Dermis microvascular lymphatic vessel endothelial cell (primary cell): ENCODE measurements at regions not wholly inside any gene's neighbourhood (a gene's known extent, or its start where the extent isn't known, plus 50 kb on each side); places are given as distances from the start of the nearest gene placed in this dataset.

Experiments
- DNase-seq, 2 donors: peaks; one replicate each; pipeline versions ENCODE4 v3.0.0 to v3.0.0-alpha.2; 2010; ENCODE audit warnings: low read depth in 2 of 2

DNA sequence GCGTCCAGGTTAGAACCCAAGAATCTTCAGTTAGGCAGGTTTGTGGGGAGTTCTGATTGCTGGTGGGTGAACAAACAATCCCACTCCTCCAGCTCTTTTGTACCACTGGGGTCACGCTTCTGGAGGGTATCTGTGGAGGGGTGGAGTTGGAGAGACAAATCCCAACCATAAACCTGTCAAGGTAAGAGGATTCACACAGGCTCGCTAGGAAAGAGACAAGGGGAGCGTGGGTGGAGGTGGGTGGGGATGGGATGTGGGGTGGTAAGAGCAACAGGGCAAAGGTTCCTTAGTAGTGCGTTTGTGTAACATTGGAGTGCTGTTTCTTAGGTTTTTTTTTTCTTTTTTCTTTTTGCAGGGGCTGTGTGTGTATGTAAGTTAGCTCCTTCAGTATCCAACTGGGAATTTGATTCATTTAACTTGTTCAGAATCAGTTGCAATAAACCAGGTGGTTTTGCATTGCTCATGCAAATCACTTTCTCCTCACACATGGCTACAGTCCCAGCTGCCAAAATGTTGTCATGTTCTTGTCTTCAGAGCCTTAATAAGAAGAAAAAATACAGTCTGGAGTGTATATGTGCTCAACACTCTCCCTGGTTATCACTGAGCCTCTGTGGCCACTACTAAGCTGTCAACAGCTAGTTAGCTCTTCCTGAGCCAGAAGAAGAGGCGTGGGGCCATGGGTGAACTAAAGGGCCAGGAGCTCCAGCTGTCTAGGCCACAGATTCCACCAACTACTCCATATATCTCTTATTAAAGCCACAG, 164.0 kb upstream of the RAD23B start:
- no peak for DNase-seq

GRCh38 chr9:107119735-107120134, 163.3 kb upstream of the RAD23B start:
- no peak for DNase-seq

GRCh38 chr9:107123389-107123788, 159.7 kb upstream of the RAD23B start:
- no peak for DNase-seq

- DNase-seq = no peak
Measured at GRCh38 chr9:107127608-107128007, 155.5 kb upstream of the RAD23B start.

DNA sequence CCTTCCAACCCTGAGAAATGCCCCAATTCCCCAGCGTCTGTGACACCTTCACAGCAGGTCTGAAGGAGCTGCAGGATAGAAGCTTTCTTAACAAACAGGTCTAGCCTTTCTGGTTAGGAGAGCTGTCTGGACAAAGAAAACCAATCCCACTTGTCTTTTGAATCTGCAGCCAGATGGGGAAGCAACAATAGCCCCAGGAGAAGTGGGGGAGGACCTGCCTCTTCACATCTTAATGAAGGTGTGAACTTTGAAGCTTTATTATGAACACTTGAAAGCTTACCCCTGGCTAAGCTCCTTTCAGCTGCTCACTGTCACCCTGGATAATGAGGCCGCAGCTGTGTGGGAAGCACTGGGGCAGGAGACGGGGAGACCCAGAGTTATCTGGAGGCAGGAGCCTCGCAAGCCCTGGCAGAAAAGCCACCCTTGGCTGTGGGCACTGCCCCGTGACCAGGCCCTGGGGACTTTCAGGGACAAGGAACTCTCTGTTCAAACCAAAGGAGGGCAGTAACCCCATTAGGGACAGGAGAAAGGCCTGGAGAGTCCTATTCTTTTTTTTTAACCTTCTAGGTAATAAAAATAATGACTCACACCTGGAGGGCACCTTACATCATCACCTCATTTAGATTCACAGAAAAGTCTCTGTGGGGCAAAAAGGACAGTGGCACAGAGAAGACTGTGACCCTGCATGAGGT, 151.8 kb upstream of the RAD23B start:
- no peak for DNase-seq

DNA sequence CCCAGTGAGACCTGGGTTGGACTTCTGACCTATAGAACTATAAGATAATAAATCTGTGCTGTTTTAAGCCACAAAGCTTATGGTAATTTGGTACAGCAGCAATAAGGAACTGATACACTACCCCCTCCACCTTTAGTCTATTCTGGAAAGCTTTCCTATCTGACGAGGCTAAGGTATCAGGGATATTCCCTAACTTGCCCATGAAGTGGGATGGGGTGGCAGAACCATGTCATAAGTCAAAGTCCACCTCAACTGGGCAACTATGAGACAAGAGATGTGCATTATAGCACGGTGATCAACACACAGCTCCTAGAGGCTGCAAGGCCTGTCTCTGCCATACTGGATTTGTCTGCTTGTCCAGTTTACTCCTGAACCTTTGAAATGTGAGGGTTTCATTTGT, 146.8 kb upstream of the RAD23B start:
- DNase-seq = no peak

GRCh38 chr9:107137495-107138202, 145.4 kb upstream of the RAD23B start:
- peak in 1 of 2 donors; percentile 26 for DNase-seq

DNA sequence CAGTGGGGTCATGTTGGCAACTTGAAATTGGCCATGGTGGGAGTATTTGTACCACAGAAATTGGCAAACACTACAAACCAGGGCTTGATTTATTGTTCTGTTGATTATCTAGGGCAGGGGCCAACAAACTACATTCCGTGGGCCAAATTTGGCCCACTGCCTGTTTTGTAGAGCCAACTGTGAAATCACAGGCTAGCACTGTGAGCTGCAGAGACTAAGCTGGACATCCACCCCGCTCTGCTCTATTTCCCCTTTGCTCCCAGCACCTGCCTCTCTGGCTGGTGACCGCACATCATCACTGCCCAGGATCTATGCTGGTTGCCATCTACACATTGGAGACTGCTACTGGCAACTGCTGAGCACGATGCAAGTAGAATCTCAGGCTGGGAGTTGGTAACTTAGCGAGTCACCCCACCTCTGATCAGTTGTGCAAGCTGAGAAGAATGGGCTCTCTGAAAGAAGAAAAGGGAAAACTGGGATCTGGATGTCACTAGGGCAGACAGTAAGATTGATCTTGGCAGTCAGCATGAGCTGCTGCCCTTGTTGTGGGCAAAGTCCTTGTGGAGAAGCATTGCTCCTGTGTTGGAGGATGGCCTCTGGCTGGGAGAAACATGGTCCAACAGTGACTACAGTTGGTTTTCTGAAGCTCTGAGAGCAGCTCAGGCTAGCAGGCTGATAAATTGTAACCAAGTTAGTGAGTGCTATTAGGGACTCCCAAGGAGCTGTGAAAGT, 144.7 kb upstream of the RAD23B start:
- DNase-seq = peak; percentile 24 to 31

- peak in 1 of 2 donors; percentile 16 for DNase-seq
Measured at GRCh38 chr9:107141967-107142366, 141.1 kb upstream of the RAD23B start.

DNA sequence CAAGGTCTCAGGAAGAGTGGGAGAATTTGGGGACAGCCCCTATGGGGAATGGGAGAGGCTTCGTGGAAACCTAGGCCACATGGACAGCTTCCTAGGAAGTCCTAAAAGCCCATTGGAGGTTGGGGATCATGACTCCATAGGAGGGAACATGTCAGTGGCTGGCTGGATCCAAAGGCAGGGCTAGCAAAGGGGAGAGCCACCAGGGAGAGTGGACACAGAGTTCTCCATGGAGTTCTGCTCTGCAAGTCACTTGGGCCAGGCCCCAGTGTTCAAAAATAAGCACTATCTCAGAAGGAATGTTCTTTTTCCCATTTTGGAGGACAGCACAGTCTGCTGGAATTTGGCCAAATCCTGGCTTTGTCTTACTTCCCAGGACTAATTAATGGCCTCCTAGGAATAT, 140.6 kb upstream of the RAD23B start:
- no peak for DNase-seq

DNA sequence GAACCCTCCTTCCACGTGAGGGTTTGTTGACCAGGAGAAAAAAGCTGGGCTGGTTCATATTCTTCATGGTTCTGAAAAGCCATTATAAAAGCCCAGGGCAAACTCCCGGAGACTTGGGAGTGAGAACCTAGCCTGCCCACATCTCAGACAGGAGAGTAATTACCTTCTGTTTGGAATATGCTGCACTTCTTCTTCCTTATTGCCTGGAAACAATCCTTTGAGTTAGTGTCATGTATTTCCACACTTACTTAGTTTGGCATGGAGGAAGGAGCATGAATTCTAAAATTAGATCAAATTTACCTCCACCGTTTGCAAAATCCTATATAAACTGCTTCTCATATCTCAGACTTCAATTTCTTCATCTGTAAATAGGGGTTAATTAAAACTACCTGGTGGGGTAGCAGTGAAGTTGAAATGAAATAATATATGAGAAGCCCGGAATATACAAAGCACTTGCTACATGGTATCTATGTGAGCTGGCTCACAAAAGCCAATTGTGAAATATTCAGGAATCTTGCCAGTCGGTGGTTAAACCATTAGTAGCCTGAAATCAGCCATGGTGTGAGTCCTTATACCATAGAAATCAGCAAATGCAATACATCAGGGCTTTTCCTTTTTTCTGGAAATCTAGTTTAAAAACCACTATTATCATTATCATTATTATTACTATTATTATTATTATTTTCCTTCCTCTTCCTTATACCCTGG, 140.0 kb upstream of the RAD23B start:
- DNase-seq = no peak

- DNase-seq = no peak
Measured at GRCh38 chr9:107144475-107144874, 138.6 kb upstream of the RAD23B start.

DNA sequence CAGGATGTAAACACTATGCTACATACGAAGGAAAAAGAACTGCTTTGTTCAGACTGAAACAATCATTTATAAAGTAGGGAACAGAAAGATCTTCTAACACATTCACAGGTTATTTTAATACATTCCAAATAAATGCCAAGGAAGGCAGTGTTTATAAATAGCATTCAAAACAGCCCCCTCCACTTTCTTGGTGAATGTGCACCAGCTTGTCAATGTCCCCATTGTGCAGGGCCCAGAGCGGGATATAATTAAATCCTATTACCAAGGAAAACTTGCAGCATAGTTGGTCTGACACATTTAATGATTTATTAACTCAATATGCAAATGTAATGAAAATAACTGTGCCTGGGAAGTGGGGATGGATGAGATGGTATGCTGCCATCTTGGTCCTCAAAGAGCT, 135.9 kb upstream of the RAD23B start:
- DNase-seq = no peak

DNA sequence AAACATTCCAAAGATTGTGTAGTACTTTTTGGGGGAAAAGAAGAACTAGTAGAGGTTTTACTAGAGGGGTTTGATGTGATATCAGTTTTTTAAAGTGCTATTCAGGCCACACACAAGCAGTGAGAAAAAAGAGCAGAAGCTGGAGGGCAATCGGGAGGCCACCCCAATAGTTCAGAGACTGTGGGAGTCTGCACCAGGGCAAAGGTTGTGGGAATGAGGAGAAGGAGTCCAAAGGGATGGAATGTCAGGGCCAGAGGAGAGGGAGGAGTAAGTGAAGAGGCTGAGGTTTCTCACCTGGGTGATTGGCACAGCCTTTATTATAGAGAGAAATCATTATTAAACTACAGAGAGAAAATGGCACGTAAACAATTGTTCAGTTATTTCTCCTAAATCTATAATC, 134.9 kb upstream of the RAD23B start:
- DNase-seq = no peak

DNA sequence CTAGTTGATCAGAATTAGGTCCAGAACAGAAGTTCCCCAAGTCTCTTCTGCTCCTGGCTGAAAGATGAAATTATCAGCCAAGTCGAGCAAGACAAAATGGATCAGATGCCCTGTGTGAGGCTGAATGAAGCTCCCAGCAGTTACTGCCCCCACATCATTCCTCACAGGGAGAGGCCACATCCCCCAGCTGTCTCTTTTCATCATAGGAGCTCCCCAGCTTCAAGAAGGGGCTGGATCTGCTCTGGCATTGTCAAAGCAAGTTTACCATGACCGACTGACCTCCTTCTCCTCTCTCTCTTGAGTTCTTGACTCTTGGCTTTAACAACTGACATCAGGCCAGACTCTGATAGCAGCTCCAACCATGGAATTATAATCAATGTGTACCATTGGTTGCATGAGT, 133.3 kb upstream of the RAD23B start:
- no peak for DNase-seq

- DNase-seq = no peak
Measured at GRCh38 chr9:107153336-107153735, 129.7 kb upstream of the RAD23B start.

DNA sequence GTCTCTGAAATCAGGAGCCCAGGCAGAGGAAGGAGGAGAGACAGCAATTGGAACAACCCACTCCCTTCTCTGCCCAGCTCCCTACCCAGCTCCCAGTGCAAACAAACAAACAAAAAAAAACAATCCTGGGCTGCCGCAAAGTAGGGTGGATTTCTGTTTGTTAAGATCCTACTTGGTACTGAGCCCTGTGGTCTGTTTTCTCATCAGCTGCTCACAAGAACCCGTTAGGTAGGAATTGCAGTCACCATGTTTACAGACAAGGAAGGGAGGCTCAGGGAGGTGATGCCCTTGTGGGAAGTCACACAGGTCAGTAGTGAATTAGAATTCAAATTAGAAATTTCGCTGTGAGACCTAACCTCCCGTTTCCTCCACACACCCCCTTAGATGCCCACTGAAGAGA, 128.8 kb upstream of the RAD23B start:
- DNase-seq = no peak

- no peak for DNase-seq
Measured at GRCh38 chr9:107154766-107155165, 128.3 kb upstream of the RAD23B start.

GRCh38 chr9:107155244-107155817, 127.7 kb upstream of the RAD23B start:
- no peak for DNase-seq

GRCh38 chr9:107158321-107158720, 124.8 kb upstream of the RAD23B start:
- peak in 1 of 2 donors; percentile 7 for DNase-seq

DNA sequence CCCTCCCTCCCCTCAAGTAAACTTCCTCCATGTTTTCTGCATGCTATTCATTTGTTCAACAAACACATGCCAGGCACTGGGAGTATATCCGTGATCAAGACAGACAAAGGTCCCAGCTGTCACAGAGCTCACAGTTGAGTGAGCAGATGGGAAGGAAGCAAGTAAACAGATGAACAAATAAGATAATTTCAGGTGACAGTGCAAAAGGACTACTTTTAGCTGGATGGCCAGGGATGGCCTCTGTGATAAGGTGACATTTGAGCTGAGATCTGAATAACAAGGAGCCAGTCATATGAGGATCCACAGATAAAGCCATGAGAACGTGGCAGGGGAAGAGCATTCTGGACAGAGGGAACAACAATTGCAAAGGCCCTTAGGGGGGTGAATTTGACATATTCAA, 121.7 kb upstream of the RAD23B start:
- no peak for DNase-seq
